ENCODE measurements at regions not wholly inside any gene's neighbourhood (a gene's known extent, or its start where the extent isn't known, plus 50 kb on each side); places are given as distances from the start of the nearest gene placed in this dataset.
"Not testable (repeated sequence)": the region's sequence is repeated elsewhere in the genome, so short reads cannot be mapped to it uniquely, and the experiment has no call there.

DNA sequence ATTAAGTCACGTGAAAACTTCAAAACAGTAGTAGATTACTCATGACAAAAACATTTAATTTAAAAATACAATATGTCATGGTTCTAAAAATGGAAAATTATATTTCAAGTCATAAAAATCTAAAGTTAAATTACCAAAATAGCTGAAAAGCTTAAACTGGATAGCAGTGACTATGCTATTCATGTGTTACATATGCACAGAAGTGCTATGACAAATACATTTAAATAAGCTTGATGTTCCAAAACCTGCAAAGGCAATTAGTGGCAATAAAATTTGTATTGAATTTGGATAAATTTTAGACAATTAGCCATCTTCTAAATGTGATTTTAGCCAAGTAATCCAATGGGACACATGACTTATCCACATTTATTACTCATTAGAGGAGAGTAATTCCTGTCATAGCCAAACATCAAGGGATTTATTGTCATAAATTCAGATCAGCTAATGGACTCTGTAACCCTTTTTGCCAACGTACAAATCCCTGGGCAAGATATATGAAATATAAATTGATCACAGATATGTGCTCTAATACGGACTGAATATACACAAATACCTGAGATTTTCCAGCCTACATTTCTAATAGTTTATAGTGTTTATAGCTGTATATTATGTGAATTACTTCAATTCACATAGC, 419.4 kb downstream of the ISL1 start:
- no peak for DNase-seq

DNA sequence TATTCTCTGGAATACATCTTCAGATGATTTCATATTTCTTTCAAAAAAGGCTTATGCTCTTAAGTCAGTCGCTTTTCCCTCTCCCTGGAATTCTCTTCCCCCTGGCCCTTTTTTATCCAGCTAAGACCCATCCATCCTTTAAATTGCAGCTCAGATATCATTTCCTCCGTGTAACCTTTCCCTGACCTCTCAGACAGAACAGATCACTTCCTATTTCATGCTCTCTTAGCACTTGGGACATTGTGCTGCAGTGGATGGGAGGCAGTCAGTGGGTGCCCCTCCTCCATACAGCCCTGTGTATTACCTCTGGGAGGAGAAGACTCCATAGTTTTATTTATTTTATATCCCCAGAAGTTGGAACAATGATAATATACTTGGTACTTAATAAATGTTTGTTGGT, 423.4 kb downstream of the ISL1 start:
- no peak for DNase-seq

DNA sequence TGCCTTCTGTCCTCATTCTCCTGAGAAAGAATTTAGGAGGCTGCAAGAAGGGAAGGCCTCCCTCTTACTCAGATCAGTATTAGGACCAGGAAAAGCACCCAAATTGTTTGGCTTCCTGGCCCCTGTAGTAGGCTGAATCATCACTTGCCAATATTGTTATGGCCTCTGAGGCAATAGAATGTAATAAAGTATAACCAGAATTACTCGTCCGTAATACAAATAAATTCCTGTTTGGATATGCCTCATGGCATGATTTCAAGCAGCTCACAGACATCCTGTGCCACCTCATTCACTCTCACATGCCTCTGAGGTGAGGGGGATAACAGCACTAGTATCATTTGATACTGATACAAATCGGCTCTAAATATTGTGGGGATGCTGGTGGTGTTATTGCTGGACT, 427.3 kb downstream of the ISL1 start:
- DNase-seq, result no peak

DNA sequence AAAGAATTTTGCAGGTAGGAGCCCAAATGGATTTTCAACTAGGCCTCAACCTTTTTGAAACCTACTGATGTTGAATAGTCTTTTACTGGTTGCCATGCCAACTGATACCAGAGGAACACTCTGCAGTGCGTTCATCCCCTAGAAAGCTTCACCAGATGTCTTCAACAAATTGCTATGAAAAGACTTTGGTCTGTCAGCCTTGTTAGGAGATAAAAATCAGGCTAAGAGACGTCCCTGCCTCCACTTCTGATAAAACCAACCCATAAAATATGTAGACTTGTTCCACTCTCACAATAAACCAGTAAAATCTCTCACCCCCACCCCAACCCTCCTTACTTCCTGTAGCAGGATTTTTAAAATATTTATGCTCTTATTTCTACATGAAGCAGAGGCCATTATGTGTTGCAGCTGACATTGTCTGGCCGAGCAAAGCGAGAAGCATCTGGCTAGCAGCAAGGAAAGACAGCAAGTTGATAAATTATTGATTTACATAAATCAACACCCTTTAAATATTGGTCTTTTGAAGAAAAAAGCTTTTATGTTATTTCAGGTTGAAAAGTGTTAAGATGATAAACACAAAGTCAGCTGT, 428.7 kb downstream of the ISL1 start:
- DNase-seq, result no peak

DNA sequence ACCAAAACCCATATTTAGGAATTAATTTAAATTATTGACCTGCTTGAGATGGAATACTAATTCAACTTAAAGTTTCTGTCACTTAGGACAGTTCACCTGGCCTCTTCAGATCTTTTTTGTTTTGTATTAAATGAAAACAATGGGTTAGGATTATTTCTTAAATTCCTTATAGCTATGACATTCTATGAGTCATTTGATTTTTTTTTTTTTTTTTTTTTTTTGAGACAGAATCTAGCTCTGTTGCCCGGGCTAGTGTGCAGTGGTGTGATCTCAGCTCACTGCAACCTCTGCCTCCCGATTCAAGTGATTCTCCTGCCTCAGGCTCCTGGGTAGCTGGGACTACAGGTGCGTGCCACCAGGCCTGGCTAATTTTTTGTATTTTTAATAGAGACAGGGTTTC, 431.6 kb downstream of the ISL1 start:
- not testable (repeated sequence) for DNase-seq

DNA sequence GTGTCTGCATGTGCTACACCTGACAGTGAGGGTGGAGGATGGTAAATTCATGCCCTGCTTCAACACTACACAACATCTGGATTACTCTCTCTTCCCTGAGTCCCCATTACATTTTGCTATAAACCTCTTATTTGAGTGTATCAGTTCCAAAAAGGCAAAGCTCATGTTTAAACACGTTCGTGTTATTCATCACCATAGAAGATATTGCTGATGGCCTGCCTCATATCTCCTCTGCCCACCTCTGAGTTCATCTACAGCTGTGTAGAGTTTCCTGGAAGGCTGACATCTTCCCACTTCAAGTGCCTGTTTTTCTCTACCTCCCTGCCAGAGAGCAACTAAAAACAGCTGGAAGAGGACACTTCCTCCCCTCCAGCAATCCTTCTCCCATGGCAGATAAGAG, 433.2 kb downstream of the ISL1 start:
- DNase-seq, result no peak

DNA sequence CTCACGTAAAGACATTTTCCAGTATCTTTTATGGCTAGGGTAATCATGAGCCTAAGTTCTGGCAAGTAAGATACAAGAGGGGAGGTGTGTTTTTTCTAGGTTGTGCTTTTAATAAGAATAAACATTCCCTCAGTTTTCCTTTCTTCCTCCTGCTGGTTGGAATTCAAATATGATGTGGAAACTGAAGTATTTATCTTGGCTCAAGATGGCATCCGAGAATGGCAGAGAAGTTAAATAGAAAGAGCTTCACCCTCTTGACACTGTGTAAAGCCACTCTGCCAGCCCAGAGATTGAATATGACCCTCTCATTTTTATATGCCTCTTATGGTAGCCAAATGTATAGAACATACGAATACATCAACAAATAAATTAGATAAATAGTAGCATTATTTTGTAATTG, 438.4 kb downstream of the ISL1 start:
- DNase-seq, result no peak

DNA sequence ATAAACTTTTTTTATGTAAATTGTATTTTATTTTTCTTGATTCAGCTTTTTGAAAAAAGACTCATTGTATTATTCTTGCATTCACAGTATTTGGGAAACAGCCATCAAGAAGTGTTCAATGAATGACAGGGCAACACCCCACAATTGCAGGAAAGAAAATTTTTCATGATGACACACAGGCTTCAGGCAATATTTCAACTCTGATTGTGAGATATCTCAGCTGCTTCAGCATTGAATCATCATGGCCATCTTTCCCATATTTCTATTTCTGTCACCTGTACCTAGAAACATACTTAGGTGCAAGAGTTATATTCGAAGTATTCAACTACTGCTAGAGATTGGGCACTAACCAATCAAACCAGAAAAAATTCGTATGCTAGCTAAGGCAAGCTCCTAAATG, 446.0 kb downstream of the ISL1 start:
- no peak for DNase-seq

DNA sequence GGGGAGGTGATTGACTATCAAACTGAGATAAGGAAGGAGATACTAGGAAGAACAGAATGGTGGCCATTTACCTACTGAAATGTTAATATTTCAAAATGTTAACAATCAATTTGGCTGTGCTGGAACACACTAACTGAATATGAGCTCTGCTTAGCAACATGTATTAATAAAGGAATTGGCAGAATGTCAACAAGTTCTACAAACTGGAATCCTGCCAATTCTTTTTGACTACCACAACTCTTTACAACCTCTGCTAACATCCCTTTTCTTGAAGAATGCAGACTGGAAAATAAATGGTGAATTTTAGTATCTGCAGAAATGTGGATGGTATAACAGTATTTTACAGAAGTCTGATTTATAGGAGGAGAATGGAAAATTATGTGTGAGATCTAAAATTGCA, 446.4 kb downstream of the ISL1 start:
- DNase-seq, result peak; percentile 2

DNA sequence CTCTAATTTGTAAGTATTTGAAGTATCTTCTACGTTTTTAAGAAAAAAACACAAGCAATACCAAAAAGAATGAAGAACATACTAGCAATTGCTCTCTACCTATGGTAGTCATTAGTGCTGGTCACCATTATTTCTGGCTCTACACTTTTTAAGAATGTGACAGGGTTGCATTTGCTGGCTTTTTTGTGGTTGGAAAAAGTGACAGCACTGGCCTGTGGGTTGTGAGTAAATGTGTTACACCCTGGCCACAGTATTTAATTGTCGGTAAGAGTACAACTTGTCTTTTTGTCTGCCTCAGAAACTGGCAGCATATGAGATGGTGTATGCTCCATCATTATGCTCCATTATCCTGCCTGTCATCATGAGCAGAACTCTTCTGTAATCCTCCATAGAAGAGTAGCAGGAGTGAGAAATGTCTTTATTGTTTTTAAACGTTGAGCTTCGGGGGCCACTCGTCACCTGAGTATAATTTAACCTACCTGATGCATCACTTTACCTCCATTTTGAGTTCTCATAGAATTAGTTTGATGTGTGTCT, 449.8 kb downstream of the ISL1 start:
- DNase-seq, result no peak

DNA sequence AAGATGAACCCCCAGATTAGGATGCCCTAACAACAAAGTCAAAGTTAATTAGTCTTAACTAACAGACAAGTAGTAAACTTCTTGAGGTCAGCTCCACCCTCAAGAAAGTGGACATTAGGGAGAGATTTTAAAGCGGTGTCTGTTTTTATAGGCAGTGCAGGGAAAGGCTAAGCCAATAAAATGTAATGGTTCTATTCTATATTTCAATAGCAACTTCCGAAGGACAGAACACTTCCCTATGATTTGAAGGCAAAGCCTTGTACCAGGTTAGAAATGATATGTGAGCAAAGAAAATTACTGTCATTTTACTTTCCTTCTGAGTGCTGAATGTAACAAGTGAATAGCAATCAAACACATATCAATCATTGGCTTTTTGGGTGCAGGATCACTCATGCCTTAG, 455.2 kb downstream of the ISL1 start:
- no peak for DNase-seq

DNA sequence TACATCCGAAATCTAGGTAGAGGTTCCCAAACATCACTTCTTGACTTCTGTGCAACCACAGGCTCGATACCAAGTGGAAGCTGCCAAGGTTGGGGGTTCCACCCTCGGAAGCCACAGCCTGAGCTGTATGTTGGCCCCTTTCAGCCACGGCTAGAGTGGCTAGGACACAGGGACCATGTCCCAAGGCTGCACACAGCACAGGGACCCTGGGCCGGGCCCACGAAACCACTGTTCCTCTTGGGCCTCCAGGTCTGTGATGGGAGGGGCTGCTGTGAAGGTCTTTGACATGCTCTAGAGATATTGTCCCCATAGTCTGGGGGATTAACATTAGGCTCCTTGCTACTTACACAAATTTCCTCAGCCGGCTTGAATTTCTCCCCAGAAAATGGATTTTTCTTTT, 460.6 kb downstream of the ISL1 start:
- no peak for DNase-seq

DNA sequence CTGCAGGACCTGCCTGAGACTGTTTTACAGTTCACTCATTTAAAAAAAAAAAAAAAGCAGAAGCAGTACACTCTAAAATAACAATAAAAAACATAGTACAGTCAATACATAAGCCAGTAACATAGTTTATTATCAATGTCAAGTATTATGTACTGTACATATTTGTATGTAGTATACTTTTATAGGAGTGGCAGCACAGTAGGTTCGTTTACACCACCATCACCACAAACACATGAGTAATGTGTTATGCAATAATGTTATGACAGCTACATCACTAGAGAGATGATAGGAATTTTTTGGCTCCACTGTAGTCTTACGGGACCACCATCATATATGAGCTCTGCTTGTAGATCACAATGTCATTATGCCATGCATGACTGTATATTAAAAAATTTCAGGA, 462.8 kb downstream of the ISL1 start:
- no peak for DNase-seq

DNA sequence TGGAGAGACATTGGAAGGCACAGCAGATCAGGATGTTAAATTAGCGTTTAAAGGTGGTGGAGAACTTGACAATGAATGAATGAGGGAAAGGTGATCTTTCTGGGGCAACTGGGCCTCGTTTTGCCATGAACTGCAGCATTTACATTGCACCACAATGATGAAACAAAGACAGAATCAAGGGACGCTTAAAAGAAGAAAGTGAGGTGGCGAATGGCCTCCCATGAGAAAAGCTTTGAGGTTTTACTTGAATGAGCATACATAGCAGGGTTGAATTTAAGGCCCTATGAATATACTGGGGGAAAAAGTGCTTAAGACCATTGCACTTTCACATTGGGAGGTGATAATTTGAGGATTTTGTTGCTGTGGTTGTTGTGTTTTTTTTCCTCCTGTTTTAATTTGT, 476.4 kb downstream of the ISL1 start:
- no peak for DNase-seq

DNA sequence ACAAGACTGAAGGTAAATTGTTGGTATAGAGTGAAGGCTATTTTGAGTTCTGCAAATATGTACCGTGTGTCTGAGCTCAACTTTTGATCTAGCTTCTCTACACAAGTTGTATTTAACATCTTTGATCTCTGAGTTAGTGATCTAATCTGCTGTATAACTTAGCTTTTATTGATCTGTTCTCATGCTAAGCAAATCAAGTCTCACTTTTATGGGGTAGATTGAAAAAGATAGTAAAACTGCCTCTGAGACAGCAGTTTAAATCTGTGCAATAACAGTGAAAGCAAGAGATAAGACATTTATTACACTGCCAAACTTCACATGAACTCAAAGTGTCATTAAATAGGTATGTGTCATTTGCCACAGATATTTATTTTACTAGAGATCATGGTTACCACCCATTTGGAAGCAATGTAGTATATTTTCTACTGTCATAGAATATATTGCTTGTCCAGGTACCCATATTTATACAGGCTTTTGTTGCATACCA, 477.3 kb downstream of the ISL1 start:
- no peak for DNase-seq

DNA sequence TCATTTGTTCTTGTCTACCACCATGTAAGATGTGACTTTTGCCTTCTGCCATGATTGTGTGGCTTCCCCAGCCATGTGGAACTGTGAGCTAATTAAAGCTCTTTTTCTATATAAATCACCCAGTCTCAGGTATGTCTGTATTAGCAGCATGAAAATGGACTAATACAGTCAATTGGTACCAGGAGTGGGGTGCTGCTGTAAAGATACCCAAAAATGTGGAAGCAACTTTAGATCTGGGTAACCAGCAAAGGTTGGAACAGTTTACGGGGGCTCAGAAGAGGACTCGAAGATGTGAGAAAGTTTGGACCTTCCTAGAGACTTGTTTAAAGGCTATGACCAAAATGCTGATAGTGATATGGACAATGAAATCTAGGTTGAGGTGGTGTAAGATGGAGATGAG, 488.9 kb downstream of the ISL1 start:
- no peak for DNase-seq

DNA sequence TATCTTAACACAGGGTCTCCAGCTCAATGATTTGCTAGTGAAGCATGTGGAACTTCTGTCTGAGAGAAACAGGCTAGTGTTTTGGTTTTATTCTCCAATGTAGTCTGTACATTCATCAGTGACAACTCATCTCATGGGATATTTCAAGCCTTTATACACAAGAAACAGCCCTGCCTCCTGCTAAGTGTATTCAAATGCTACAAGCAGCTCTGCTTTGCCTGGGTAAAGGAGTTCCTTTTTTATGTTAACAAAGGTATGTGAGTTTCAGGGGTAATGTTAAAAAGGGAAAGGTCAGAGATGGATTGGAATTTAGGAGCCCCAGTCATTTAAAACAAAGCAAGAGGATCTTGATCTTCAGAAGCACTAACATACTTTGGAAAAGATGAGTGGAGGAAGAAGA, 498.7 kb downstream of the ISL1 start:
- no peak for DNase-seq

DNA sequence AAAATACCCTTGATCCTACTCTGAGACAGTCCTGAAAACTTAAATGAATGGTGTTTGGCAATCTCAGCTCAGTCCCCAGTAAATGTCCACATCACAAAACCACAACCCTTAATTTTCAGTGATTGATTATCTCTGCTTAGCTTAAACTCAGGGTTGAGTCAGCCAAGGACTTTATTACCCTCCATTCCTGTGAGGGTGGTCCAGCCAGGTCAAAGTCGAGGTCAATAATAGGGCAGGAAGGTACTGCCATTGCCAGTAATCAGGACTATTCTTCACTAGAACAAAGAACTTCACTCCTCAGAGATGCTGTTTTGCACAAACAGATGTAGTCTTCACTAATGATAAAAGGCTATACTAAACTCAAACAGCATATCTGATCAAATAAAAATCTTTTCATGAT, 499.4 kb downstream of the ISL1 start:
- DNase-seq, result no peak

DNA sequence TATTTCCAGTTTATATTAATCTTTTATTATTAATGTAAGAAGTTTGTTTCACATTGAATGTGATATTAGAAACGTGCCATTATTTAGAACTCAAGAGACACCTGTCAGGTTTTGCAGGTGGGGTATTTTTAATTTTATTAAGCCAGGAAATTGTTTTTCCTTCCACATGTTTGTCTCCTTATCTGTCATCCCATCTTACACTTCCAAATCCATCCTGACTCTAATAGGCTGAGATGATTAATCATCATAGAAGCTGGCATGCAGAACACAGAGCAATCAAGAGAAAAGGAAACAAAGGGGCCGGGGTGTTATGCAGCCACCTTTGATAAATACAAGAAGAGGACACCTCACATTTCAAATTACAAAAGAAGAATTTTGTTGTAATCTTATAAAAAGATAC, 506.5 kb downstream of the ISL1 start:
- DNase-seq, result no peak

DNA sequence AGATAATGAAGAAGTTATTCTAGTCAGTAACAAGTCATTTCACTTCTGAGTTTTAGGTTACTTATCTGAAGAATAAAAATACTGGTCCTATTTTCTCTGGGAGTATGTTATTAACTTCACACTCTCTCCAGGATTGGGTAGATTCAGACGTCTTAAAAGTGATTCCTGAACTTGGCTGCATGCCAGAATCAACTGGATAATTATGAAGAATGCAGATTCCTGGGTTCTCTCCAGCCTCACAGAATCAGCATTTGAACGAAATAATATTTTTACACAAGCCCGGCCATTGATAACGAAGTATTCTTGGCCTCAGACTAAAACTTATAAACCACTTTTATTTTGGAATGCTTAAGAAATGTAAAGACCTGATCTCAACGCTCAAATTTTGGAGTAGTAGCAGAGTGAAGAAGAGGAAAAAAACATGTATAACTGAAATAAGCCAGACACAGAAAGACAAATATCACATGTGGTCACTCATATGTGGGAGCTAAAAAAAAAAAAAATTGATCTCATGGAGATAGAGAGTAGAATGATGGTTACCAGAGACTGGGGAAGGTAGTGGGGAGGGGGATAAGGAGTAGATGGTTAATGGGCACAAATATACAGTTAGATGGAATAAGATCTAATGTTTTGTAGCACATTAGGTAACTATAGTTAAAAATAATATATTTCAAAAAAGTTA, 507.3 kb downstream of the ISL1 start:
- DNase-seq, result no peak

DNA sequence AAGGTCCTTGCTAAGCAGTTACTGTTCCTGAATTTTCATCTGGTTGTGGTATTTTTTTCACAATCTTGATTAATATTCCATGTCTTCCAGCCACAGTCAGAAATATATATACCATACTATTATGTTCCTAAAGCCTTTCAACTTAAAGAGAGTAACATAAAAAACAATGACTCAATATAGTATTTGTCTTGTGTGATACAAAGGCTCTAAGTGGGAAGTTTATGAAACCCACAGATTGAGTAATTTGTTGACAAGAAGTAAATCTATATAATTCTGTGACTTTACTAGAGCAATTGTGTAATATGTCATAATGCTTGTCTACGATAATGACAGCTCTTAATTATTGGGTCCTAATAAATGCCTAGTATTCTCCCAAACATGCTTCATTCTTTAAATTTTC, 509.4 kb downstream of the ISL1 start:
- DNase-seq, result no peak

DNA sequence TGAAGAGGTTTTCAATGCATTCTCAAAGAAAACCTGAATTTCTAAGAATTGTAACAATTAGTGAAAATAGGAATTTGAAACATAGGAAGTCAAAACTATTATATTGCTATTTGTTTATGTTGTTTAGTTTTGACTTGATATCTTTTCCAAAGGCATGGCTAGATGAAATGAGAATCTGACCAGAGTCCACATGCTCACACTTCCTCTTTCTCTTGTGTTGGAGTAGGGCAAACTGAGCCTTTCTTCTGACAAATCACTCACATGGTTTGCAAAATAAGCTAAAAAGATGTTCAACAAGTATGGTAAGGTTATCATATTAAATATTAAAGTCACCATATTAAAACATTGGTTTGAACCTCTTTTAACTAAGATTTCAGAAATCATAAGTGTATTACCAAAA, 512.6 kb downstream of the ISL1 start:
- DNase-seq, result no peak

DNA sequence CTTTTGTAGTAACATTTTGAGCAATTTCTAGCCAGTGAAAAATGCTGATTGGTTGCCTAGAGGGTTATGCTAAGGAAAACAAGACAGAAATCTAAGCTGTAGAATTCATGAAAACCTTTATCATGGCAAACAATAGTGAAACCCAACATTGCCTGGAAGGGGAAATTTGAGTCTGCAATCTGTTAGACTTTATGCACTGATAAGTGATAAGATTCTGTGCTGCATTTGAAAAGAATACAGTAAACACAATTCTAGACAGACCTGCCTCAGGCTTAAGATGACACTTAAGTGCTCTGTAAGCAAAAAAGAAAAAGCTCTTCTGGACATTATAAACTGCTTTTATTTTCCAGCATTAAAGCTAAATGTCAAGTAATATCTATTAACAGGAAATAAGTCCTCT, 519.3 kb downstream of the ISL1 start:
- DNase-seq, result no peak
